Adipocyte (in vitro differentiated cells): ENCODE measurements at regions not wholly inside any gene's neighbourhood (a gene's known extent, or its start where the extent isn't known, plus 50 kb on each side); places are given as distances from the start of the nearest gene placed in this dataset.
"Not testable (repeated sequence)": the region's sequence is repeated elsewhere in the genome, so short reads cannot be mapped to it uniquely, and the experiment has no call there.

Experiments
- DNase-seq: peaks from one replicate; pipeline ENCODE4 v3.0.0-alpha.2; 2015; ENCODE audit warnings: low read depth
- H3K27me3 ChIP-seq: replicated peaks from 2 replicates; pipeline ENCODE4 v1.7.0; 2013; ENCODE audit warnings: mild to moderate bottlenecking, low read length, moderate library complexity; ENCODE audit not compliant: control insufficient read depth, insufficient read depth
- H3K36me3 ChIP-seq: 2 replicates; pipeline ENCODE4 v1.7.0; 2013; ENCODE audit warnings: low read length, mild to moderate bottlenecking, moderate library complexity; ENCODE audit not compliant: control insufficient read depth, insufficient read depth, severe bottlenecking
- H3K4me1 ChIP-seq: 2 replicates; pipeline ENCODE4 v1.7.0; 2013; ENCODE audit warnings: mild to moderate bottlenecking, low read length, moderate library complexity; ENCODE audit not compliant: control insufficient read depth, insufficient read depth
- H3K4me3 ChIP-seq: 2 replicates; pipeline ENCODE4 v1.7.0; 2013; ENCODE audit warnings: mild to moderate bottlenecking, low read length, moderate library complexity
- H3K9ac ChIP-seq: 2 replicates; pipeline ENCODE4 v1.7.0; 2013; ENCODE audit warnings: mild to moderate bottlenecking, low read length, moderate library complexity
- H3K9me3 ChIP-seq: 2 replicates; pipeline ENCODE4 v1.7.0; 2013; ENCODE audit warnings: mild to moderate bottlenecking, low read length, moderate library complexity; ENCODE audit not compliant: control insufficient read depth

DNA sequence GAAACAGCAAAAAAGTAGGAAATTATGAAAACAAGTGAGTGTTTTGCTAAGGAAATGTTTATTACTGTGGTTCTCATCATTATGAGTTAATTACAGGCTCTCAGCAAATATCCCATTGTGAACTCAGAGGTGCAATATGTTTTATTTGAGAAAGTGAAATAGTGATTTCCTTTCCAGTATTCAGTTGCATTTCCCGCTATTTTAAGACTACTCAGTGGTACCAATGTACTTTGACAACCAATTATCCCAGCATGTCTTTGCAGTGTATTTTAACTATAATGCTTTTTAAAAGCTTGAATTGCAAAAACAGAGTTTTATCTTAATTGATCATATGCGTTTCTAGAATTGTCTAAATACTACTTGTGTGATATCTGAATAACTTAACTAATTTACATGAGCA, 383.8 kb upstream of the TENM3 start:
- Histone ChIP-seq H3K9me3 (no peaks in the 10 kb centered on the region), H3K36me3 (no peaks in the 10 kb centered on the region), H3K4me1 (peaks cover 27% of the 10 kb centered on the region), H3K4me3 (no peak overlapping the region), H3K9ac (no peak overlapping the region), H3K27me3 (peaks cover 4% of the 10 kb centered on the region)
- no peak for DNase-seq

GRCh38 chr4:181860157-181860556, 383.0 kb upstream of the TENM3 start:
- Histone ChIP-seq H3K9ac (no peak overlapping the region), H3K4me1 (peaks cover 20% of the 10 kb centered on the region), H3K9me3 (no peaks in the 10 kb centered on the region), H3K27me3 (peaks cover 4% of the 10 kb centered on the region), H3K36me3 (no peaks in the 10 kb centered on the region), H3K4me3 (peak overlapping the region; percentile 21)
- DNase-seq = peak; percentile 88

GRCh38 chr4:181860668-181861067, 382.5 kb upstream of the TENM3 start:
- Histone ChIP-seq H3K4me3 (no peak overlapping the region), H3K9me3 (no peaks in the 10 kb centered on the region), H3K9ac (no peak overlapping the region), H3K36me3 (no peaks in the 10 kb centered on the region), H3K4me1 (peaks cover 15% of the 10 kb centered on the region), H3K27me3 (peaks cover 4% of the 10 kb centered on the region)
- DNase-seq = peak; percentile 62

DNA sequence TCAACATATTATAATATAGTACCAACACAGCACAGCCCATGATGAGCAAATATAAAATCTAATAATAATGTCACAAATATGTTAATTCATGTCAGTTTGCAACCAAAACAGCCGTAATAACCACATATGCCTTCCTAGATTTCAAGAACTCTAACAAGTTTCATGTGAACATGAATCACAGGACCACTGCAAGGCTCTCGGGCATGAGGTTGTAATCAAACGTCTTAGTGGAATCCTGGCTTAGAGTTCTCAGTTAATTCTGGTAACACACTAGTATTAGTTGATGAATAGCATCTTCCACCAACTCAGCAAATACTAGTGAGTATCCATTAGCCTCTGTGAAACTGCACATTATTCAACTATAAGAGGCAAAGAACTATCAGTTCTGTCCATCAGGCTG, 379.3 kb upstream of the TENM3 start:
- H3K4me3 ChIP-seq = no peak overlapping the region
- no peaks in the 10 kb centered on the region for H3K36me3 ChIP-seq
- DNase-seq = no peak
- peaks cover 14% of the 10 kb centered on the region for H3K4me1 ChIP-seq
- no peaks in the 10 kb centered on the region for H3K27me3 ChIP-seq
- H3K9me3 ChIP-seq = no peaks in the 10 kb centered on the region
- H3K9ac ChIP-seq = no peak overlapping the region

DNA sequence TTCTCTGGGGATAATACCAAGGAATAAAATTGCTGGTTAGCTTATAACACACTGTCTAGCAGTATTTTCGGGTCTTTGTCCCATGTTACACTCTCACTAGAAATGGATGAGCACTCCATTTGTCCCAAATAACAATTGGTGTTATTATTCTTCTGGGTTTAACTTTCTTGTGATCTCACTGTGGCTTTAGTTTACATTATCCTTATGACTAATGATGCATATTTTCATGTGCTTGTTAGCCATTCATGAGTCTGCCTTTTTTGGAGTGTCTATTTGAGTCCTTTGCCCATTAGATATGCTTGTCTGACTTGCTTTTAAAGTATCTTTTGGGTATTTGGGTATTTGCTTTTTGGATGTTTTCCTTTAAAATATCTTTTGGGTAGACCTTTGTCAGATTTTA, 372.9 kb upstream of the TENM3 start:
- H3K4me1 ChIP-seq = no peaks in the 10 kb centered on the region
- peak; percentile 35 for DNase-seq

GRCh38 chr4:181874602-181875001, 368.6 kb upstream of the TENM3 start:
- Histone ChIP-seq H3K4me3 (no peak overlapping the region), H3K36me3 (no peaks in the 10 kb centered on the region), H3K9ac (no peak overlapping the region), H3K27me3 (no peaks in the 10 kb centered on the region), H3K9me3 (no peaks in the 10 kb centered on the region), H3K4me1 (no peaks in the 10 kb centered on the region)
- DNase-seq = no peak

More for the DNA sequence above, 372.9 kb upstream of the TENM3 start:
- H3K4me3 ChIP-seq = no peak overlapping the region
- no peaks in the 10 kb centered on the region for H3K9me3 ChIP-seq
- H3K9ac ChIP-seq = no peak overlapping the region
- H3K36me3 ChIP-seq = no peaks in the 10 kb centered on the region
- no peaks in the 10 kb centered on the region for H3K27me3 ChIP-seq

DNA sequence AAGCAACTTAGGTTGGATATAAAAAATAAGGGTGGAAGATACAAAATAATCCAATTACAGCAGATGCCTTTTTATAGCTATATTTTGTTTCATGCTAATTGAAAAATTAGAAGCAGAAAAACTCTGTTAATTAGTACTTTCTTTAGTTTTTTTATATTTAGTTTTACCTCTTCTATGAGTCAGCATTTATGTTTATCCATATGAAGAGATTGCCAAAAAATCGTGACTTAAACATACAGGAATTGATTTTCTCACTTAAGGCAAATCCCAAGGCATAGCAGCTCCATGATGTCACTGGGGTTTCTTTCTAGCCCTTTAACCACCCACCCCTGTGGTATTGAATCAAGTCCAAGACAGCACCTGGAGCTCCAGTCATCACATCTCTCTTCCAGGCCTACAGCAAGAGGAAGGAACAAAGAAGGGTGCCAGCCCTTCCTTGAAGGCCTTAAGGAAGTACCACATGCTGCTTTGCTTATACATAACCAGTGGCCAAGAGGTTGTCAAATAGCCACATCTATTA, 365.8 kb upstream of the TENM3 start:
- H3K4me3 ChIP-seq = no peak overlapping the region
- H3K9me3 ChIP-seq = no peaks in the 10 kb centered on the region
- no peaks in the 10 kb centered on the region for H3K4me1 ChIP-seq
- H3K9ac ChIP-seq = no peak overlapping the region
- no peaks in the 10 kb centered on the region for H3K36me3 ChIP-seq
- peak; percentile 5 for DNase-seq
- no peaks in the 10 kb centered on the region for H3K27me3 ChIP-seq

GRCh38 chr4:181890031-181890430, 353.2 kb upstream of the TENM3 start:
- Histone ChIP-seq H3K27me3 (no peaks in the 10 kb centered on the region), H3K9me3 (no peaks in the 10 kb centered on the region), H3K36me3 (no peaks in the 10 kb centered on the region), H3K9ac (no peak overlapping the region), H3K4me3 (no peak overlapping the region), H3K4me1 (peaks cover 12% of the 10 kb centered on the region)
- DNase-seq = no peak

GRCh38 chr4:181890911-181891310, 352.3 kb upstream of the TENM3 start:
- Histone ChIP-seq H3K4me3 (no peak overlapping the region), H3K27me3 (no peaks in the 10 kb centered on the region), H3K9ac (no peak overlapping the region), H3K4me1 (peaks cover 12% of the 10 kb centered on the region), H3K36me3 (no peaks in the 10 kb centered on the region), H3K9me3 (no peaks in the 10 kb centered on the region)
- DNase-seq = no peak

- Histone ChIP-seq H3K9ac (no peak overlapping the region), H3K36me3 (no peaks in the 10 kb centered on the region), H3K4me3 (no peak overlapping the region), H3K27me3 (no peaks in the 10 kb centered on the region), H3K9me3 (no peaks in the 10 kb centered on the region), H3K4me1 (no peaks in the 10 kb centered on the region)
- DNase-seq = peak; percentile 6
Observed at GRCh38 chr4:181896614-181897013, 346.6 kb upstream of the TENM3 start.

DNA sequence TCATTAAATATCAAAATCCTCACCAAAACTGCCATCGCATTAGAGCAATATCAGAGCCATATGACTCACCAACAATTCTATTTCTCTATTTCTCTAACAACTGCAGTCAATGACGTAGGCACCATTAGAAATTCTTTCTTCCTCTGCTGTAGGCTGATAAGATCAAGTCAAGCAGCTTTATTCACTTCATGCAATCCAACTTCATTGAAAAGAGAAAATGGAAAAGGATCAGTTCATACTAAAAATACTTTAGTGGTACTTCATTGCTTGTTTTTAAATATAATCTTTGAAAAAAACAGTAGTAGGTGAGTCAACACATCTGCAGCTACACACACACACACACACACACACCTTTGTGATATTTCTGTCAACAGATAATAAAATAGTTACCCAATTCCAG, 345.3 kb upstream of the TENM3 start:
- H3K36me3 ChIP-seq = no peaks in the 10 kb centered on the region
- peak; percentile 83 for DNase-seq
- H3K27me3 ChIP-seq = no peaks in the 10 kb centered on the region
- H3K9me3 ChIP-seq = no peaks in the 10 kb centered on the region
- H3K4me3 ChIP-seq = no peak overlapping the region
- H3K4me1 ChIP-seq = no peaks in the 10 kb centered on the region
- H3K9ac ChIP-seq = no peak overlapping the region

DNA sequence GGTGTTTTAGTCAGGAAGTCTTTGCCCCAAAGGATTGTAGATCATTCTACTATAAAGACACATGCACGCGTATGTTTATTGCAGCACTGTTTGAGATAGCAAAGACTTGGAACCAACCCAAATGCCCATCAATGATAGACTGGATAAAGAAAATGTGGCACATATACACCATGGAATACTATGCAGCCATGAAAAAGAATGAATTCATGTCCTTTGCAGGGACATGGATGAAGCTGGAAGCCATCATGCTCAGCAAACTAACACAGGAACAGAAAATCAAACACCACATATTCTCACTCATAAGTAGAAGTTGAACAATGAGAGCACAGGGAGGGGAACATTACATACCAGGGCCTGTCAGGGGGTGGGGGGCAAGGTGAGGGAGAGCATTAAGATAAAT, 340.8 kb upstream of the TENM3 start:
- H3K4me3 ChIP-seq, H3K36me3 ChIP-seq, H3K9ac ChIP-seq, H3K9me3 ChIP-seq, H3K27me3 ChIP-seq, DNase-seq, H3K4me1 ChIP-seq: not testable (repeated sequence)
